GM19438 (cell line): ENCODE measurements at regions not wholly inside any gene's neighbourhood (a gene's known extent, or its start where the extent isn't known, plus 50 kb on each side); places are given as distances from the start of the nearest gene placed in this dataset.
"Not testable (repeated sequence)": the region's sequence is repeated elsewhere in the genome, so short reads cannot be mapped to it uniquely, and the experiment has no call there.

ENCODE experiments used
- ATAC-seq: cut with Tn5 transposase; IDR thresholded peaks from one replicate; pipeline ENCODE4 v1.9.1; 2021; ENCODE audit warnings: low read depth; ENCODE audit not compliant: unreplicated experiment

DNA sequence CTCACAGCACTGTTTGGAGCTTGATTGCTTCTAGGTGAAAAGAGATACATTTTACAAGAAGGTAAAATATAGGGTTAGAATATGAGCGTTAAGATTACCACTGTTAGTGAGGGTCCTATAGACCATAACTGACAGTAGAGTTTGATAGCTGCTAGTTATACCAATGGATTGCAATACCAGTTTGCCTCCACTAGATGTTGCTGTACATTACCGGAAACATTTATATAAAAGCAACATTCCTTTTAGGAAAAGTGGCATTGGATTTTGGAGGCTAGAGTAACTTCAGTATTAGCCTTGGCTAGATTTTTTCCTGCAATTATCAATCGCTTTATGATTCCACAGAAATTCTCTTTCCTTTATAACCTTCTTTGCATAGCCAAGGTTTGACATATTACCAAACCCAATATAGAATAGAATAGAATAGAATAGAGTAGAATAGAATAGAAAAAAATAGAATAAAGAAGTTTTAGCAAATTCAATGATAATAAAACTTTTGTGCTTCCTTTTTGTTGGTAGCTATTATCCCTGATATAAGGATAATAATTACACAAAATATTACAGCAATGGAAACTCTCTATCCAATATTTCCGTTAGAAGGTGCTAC, 1093.6 kb upstream of the ALCAM start:
- ATAC-seq: no peak

DNA sequence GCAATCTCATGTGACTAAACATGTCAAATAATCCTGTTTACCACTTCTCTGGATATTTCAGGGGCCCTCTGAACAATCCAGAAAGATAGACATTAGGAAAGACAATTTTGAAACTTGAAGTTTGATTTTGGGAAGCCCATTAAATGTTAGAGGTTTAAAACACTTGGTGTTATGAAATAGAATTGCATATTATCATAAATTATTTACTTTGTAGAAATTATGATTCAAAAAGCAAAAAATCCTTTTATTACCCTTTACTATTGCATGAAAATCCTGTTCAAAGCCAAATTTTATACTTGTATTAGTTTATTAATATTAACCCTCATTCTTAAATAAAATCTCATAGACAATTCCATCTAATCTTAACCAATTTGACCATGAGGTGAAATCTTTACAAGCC, 1091.5 kb upstream of the ALCAM start:
- ATAC-seq: no peak

DNA sequence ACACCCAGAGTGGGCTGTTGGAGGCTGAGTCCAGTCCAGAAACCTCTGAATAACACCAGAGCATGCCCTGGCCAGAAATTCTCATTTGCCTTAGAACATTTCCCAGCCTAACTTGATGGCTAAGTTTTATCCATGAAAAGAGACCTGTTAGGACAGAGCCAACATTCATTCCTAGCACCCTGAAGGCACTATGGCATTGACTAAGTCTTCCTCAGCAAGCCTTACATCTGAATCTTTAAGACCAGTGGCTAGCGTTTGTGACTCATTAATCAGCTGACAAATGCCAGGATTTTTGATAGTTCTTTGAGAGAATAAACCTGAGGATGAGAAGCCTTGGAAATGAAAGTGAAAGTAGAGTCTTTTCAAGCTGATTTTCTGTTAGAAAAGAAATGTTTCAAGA, 1087.1 kb upstream of the ALCAM start:
- ATAC-seq: no peak

DNA sequence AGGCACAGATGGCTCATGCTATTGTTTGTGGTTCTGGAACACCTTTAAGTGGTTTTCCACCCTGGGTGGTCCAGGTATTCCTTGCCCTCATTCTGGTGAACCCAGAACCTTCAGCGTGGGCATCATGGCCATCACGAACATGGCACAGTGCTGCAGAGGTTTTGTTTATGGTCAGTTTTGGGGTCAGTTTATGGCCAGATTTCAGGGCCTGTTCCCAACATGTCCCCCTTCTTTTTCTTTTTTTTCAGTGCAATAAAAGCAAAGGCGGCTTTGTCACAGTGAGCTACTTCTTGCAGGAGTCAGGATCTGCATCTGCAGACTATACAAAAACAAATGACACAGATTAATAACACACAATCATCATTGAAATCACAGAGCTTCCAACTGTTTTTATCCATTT, 1085.0 kb upstream of the ALCAM start:
- ATAC-seq: no peak

DNA sequence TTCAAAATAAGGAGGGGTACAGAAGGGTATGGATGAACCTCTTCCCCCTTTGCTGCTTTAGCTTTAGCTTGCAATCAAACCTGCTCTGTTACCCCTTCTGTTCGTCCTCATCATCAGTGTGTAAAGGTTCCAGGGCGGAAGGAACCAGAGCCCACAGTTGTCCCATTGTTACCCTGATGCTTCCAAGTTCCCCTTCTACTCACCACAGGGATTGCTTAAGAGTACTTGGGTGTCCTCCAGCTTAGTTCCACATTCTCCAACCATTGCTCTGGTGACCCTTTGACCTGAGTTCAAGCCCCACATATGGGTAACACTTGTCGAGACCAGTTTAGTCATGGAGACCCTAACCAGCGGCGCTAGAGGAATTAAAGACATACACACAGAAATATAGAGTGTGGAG, 1080.1 kb upstream of the ALCAM start:
- no peak for ATAC-seq

DNA sequence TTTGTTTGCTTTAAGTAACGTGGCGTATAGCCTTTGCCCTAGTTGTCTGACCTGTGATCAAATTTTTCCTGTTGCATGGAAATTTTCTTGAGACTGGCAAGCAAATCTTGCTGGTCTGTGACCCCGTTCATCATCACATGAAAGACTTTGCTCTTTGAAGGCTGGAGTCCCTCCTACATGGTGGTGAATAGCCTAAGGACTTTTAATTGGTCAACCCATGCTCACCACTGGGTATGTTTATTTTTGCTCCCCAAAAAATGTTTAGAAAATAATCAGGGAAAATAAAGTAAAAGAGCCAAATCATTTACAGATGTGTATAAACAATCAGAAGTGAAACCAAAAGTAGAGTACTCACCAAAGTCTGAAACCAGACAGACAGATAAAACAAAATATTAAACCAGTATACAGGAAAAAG, 1075.3 kb upstream of the ALCAM start:
- peak; percentile 74 for ATAC-seq

DNA sequence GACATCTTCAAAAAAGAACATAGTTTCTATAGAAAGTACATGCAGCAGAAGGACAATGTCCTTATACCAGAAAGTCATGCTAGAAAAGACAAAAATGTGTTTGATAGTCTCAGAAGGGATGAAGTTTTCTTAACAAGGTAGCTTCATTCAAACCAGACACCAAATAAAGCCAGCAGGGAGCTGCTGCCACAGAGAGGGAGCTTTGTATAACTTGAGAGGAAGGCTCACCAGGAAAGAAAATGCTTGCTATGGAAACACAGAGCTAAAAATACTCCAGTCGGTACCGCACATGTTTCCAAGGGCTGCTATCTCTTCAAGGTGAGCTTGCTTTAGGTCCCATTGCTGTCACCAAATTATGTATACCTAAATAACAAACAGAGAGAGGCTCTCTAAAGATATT, 1074.8 kb upstream of the ALCAM start:
- ATAC-seq: no peak

DNA sequence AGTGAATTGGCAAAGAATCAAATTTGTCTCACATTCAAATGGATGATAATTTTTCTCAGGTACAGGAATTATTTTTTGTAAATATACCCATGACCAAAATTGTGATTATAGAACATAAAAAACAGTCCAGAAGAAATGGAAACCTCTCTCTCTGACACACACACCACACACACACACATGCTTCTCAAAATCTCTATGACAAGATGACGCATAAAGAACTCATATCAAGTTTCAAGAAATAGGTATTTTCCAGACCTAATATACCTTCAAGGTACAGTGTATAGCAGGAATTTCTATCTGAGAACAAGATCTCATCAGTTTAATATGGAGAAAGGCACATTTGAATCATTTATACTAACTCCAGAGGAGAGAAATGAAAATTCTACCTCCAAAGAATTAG, 1069.1 kb upstream of the ALCAM start:
- no peak for ATAC-seq

DNA sequence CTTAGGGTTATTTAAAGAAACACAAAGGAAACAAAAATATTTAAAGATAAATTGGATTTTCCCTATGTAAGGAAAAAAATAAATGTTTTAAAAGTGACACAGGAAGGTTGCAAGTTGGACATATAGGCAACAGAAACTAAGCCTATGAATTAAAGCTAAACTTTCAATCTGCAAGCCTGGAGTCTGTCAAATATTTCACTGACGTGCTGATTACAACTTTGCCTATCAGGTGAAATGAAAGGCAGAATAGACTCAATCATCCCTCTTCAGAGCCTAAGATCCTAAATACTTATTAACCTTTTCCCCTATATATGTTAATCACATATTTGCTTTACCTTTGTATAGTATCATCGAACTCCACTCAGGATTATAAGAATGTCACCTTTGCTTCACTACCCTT, 1068.0 kb upstream of the ALCAM start:
- no peak for ATAC-seq

DNA sequence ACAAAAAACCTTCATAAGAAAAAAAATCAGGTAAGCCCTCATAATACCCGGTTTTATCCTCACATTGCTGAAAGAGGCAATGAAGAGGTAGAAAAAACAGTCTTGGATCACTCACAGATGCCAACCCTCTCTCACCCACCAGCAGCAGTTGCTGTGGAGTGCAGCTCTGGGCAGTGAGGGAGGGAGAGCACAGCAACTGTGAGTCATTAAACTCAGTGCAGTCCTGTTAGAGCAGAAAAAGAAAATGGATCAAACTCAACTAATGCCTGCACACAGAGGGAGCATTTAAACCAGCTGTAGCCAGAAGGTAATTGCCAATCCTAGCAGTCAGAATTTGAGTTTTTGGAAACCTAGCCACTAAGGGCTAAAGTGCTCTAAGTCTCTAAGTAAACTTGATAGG, 1050.6 kb upstream of the ALCAM start:
- no peak for ATAC-seq

DNA sequence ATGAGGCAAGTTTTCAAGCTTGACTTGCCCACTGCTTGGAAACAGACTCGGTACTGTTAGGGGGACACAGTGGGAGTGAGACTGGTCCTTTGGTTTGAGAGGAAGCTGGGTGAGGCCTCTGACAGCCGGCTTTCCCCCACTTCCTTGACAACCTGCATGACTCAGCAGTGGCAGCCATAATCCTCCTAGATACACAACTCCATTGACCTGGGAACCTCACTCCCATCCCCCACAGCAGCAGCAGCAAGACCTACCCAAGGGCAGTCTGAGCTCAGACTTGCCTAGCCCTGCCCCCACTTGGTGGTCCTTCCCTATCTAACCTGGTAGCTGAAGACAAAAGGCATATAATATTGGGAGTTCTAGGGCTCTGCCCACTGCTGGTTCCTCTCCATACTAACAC, 1043.5 kb upstream of the ALCAM start:
- ATAC-seq: no peak

DNA sequence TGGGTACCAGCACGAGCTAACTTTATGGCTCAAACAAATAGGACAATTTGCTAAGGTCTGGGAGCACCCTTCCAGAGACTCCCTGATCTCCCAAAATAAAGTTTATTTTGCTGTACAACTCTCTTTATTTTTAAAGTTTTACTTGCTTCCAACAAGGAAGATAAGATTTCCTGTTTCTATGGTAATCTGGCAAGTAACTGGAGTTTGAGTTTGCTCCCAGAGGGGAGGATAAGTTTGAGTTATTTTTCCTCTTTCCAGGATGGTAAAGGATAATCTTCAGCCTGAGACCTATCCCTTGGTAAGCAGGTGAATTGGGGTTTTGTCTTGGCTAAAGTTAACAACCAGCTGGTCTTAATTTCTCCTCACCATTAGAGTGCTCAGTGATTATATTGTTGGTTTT, 1019.4 kb upstream of the ALCAM start:
- no peak for ATAC-seq

DNA sequence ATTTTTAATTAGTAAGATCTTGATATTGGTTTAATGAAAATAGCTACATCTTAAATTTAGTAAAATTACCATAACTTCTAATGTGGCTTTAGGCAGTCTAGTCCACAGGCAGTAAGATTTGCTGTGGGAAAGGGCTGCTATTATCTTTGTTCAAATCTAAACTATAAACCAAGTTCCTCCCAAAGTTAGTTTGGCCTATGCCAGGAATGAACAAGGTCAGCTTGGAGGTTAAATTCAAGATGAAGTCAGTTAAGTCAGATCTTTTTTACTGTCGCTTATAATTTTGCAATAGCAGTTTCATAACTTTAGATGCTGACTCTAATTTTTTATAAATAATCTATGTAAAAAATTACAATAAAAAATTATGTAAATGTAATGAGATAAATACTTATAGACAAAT, 1016.9 kb upstream of the ALCAM start:
- no peak for ATAC-seq

DNA sequence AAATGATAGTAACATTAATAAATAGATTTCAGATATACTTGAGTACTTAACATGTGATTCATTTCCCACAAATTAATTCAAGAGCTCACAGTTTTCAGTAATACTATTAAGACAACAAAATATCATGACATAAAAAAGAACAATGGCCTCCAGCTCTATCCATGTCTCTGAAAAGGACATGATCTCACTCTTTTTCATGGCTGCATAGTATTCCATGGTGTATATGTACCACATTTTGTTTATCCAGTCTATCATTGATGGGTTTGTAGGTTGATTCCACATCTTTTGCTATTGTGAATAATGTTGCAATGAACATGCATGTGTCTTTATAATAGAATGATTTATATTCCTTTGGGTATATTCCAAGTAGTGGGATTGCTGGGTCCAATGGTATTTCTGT, 1012.8 kb upstream of the ALCAM start:
- no peak for ATAC-seq

DNA sequence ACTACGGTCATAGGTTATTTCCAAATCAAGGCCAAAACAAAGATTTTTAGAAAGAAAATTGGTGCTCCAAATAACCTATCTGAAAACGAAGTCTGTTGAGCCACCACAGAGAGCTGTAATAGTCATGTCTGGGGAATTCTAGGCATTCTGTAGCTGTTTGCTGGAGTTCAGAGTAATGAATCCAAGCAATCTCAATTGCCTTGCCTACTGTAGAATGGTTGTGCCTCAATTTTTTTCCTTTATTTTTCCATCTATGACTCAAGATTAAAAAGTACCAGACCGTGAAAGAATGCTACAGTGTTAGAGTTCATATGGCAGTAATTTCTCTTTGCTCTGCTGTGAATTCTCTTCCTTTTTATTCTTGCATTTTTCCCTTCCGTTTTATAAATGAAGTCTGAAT, 1007.2 kb upstream of the ALCAM start:
- ATAC-seq: no peak

DNA sequence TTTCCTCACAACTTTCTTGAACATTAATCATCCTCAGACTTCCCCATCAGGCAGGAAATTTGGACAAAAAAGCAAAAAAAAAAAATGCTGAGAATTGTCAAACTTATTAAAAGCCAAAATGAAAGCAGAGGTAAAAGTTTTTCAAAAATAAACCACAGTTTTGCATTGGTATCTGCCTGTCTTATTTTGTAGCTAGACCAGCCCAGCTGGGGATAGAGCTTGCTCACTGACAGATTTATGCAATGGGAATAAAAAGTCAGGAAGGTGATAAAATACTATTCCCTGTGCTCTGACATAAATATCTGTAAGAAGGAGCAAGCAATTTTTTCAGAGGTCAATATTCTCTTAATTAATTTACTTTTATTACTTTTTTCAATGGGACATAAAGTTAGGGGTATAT, 1006.7 kb upstream of the ALCAM start:
- no peak for ATAC-seq

DNA sequence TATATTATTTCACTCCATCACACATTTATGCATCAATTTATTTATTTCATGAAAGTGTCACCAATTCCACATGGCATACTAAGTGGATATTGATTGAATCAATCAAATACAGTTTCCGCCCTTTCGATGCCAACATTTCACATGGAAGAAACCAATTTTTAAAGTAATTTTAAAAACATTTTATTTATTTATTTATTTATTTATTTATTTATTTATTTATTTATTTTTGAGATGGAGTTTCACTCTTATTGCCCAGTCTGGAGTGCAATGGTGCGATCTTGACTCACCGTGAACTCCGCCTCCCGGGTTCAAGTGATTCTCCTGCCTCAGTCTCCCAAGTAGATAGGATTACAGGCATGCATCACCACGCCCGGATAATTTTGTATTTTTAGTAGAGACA, 1005.0 kb upstream of the ALCAM start:
- not testable (repeated sequence) for ATAC-seq

DNA sequence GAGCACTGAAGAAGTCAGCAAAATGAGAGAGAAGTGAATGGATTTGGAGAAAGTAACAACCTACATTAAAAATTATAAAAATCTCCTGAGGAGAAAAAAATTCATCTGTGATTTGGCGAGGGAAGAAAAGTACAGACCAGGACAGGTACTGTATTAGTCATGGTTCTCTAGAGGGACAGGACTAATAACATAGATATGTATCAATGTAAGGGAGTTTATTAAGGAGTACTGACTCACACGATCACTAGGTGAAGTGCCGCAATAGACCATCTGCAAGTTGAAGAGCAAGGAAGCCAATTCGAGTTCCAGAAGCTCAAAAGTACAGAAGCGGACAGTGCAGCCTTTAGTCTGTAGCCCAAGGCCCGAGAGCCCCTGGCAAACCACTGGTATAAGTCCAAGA, 1004.4 kb upstream of the ALCAM start:
- ATAC-seq: no peak

DNA sequence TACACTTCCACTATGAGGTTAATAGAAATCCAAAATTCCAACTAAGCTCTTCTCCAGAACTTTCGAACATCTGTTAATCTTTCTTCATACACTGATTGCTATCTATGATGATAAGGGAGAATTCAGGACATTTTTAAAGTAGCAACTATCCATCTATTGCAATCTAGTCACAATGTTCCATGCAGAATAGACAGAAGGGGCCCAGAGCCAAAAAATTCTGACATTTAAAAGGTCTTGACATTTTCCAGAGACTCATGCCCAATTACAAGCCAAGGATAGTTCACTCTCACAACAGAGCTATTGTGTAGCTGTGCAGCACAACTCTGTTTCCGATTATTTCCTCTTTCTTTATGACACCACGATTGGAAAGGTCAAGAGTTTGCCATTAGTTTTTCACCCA, 999.7 kb upstream of the ALCAM start:
- ATAC-seq: no peak

DNA sequence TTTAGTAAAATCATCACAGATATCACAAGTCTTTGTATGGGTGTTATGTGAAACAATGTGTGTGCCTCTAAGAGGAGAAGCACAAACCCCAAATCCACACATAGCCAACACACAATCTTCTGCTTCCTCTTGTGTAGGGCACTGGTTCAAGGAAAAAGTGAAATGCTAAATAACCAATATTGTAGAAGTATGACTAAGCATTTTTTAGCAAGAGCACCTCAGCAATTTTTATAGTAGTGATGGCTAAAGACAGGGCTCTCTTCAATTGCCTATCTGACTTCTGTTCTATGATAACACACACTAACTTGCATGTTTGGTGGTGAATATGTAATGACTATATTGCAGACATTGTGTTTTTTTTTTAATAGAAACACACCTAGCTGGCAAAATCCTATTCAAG, 997.9 kb upstream of the ALCAM start:
- ATAC-seq: no peak

DNA sequence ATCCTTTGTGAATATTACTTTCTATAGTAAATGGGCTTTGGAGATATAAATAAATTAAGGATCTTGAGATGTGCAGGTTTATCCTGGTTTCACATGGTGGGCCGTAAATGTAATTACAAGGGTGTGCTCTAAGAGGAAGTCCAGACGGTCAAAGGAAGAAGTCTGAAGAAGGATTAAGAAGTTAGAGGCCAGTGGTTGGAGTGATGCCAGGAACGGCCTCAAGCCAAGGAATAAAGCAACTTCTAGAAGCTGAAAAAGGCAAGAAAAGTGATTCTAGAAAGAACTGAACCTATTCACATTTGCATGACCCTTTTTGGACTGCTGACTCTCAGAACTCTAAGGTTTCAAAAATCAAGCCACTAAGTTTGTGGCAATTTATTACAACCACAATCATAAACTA, 981.3 kb upstream of the ALCAM start:
- no peak for ATAC-seq

DNA sequence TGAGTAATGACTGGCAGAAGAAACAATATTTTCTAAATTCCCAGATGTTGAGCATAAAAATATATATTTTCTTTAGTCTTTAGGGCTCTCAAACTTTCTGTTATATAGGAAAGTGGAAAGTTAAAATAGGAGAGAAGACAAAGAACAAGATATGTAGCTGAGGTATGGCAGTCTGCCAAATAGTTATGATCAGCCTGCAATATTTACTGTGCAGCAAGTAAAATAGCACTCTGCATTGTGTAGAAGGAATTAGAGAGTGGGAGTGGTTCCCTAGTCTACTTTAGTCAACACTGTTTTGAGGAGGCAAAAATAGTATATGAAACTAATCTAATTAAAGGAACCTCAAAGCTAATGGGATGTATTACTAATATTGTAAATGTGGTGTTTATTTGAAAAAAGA, 978.1 kb upstream of the ALCAM start:
- no peak for ATAC-seq

DNA sequence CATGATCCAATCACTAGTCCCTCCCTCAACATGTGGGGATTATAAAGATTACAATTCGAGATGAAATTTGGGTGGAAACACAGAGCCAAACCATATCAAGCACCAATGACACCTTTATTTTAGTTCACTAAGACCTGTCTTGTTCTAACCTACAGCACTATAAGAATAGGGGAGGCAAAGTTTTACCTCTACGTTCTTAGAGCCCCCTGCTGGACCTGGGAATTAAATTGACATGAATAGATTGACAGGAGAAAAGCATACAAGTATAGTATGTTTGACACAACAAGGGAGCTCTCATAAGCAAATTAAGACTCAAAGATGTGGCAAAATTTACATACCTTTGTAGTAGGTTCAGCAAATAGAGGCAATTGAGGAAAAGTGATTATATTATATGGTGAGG, 974.4 kb upstream of the ALCAM start:
- ATAC-seq: no peak
